ENCODE measurements at regions not wholly inside any gene's neighbourhood (a gene's known extent, or its start where the extent isn't known, plus 50 kb on each side); places are given as distances from the start of the nearest gene placed in this dataset.

DNA sequence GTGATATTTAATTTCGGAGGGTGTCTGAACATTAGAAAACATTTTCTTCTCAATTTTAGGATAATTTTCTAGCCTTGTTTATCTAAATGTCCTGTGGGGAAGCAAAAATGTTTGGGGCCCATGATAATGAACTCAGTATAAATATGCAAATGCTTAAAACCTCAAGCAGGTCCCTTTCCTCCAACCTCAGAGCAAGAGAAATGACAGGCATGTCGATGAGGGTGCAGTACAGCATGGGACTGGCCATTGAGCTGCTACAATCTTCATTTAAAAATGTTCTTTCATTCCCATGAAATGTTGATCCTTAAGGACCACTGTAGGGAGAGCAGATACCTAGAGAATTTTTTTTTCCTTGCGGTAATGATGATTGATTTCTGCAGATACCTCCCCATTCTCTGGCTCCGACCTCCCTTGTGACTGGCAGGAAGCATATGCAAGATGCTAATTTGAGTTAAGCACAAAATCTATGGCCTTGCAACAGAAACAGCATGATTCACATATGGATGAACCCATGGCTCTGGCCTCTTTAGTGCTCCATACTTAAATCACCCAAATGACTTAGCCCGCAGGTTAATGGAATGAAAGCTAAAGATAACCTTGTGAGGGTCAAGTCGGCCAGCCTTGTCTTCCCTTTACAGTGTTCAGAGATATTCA, 243.3 kb downstream of the SOX4 start:
- Histone ChIP-seq H3K4me3 (ENCODE audit: low read depth, low read length, poor library complexity, severe bottlenecking) (no peak overlapping the region), H3K27ac (ENCODE audit: low read depth, low read length, poor library complexity, severe bottlenecking) (no peak overlapping the region), H3K9ac (ENCODE audit: low read length) (no peak overlapping the region), H3K9me2 (ENCODE audit: low read depth, low read length) (no peaks in the 10 kb centered on the region), H3K36me3 (ENCODE audit: insufficient read depth, low read length) (no peaks in the 10 kb centered on the region), H3F3A (ENCODE audit: insufficient read depth, low read length) (no peaks in the 10 kb centered on the region), H4K20me1 (ENCODE audit: insufficient read depth, low read length) (no peaks in the 10 kb centered on the region), H3K79me2 (ENCODE audit: insufficient read depth, low read length) (no peaks in the 10 kb centered on the region), H2AFZ (ENCODE audit: low read length) (no peak overlapping the region), H3K4me2 (ENCODE audit: low read length) (no peak overlapping the region), H3K4me1 (ENCODE audit: insufficient read depth, low read length, severe bottlenecking) (no peaks in the 10 kb centered on the region), H3K27me3 (ENCODE audit: insufficient read depth, low read length) (no peaks in the 10 kb centered on the region), H3K9me3 (ENCODE audit: low read length) (no peaks in the 10 kb centered on the region)
- TF ChIP-seq EZH2 (IDR thresholded peaks at IDR 0.05; ENCODE audit: borderline replicate concordance, low read length), result no peak
- TF ChIP-seq, protein P1, sequence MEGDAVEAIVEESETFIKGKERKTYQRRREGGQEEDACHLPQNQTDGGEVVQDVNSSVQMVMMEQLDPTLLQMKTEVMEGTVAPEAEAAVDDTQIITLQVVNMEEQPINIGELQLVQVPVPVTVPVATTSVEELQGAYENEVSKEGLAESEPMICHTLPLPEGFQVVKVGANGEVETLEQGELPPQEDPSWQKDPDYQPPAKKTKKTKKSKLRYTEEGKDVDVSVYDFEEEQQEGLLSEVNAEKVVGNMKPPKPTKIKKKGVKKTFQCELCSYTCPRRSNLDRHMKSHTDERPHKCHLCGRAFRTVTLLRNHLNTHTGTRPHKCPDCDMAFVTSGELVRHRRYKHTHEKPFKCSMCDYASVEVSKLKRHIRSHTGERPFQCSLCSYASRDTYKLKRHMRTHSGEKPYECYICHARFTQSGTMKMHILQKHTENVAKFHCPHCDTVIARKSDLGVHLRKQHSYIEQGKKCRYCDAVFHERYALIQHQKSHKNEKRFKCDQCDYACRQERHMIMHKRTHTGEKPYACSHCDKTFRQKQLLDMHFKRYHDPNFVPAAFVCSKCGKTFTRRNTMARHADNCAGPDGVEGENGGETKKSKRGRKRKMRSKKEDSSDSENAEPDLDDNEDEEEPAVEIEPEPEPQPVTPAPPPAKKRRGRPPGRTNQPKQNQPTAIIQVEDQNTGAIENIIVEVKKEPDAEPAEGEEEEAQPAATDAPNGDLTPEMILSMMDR (IDR thresholded peaks at IDR 0.05; ENCODE audit: low read length), result no peak

DNA sequence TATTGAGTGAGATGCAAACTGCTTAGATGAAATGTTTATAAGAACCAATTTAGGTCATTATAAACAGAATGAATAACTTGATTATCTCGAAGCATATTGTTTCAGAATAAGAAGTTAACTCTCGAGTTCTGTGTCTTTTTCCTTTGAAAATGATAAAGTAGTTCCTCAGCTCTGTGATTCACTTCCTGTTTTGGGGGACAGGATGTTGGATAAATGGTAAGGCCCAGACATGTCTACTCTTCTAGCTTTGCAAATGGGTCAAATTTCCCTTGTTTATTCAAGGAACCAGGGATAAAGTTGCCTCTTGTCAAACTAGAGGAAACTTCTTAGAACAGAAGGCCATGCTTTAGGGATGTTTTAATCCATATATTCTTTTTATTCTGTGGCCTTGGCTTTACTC, 246.9 kb downstream of the SOX4 start:
- Histone ChIP-seq H3K36me3 (ENCODE audit: insufficient read depth, low read length) (no peaks in the 10 kb centered on the region), H3K4me1 (ENCODE audit: insufficient read depth, low read length, severe bottlenecking) (no peaks in the 10 kb centered on the region), H3K9me3 (ENCODE audit: low read length) (no peaks in the 10 kb centered on the region), H2AFZ (ENCODE audit: low read length) (no peak overlapping the region), H3K9ac (ENCODE audit: low read length) (no peak overlapping the region), H3K27me3 (ENCODE audit: insufficient read depth, low read length) (no peaks in the 10 kb centered on the region), H3K79me2 (ENCODE audit: insufficient read depth, low read length) (no peaks in the 10 kb centered on the region), H3K4me2 (ENCODE audit: low read length) (no peak overlapping the region), H3K27ac (ENCODE audit: low read depth, low read length, poor library complexity, severe bottlenecking) (no peak overlapping the region), H3K9me2 (ENCODE audit: low read depth, low read length) (no peaks in the 10 kb centered on the region), H3K4me3 (ENCODE audit: low read depth, low read length, poor library complexity, severe bottlenecking) (no peak overlapping the region), H3F3A (ENCODE audit: insufficient read depth, low read length) (no peaks in the 10 kb centered on the region), H4K20me1 (ENCODE audit: insufficient read depth, low read length) (no peaks in the 10 kb centered on the region)
- TF ChIP-seq EZH2 (IDR thresholded peaks at IDR 0.05; ENCODE audit: borderline replicate concordance, low read length), result no peak
- TF ChIP-seq, protein P1 (IDR thresholded peaks at IDR 0.05; ENCODE audit: low read length), result no peak

DNA sequence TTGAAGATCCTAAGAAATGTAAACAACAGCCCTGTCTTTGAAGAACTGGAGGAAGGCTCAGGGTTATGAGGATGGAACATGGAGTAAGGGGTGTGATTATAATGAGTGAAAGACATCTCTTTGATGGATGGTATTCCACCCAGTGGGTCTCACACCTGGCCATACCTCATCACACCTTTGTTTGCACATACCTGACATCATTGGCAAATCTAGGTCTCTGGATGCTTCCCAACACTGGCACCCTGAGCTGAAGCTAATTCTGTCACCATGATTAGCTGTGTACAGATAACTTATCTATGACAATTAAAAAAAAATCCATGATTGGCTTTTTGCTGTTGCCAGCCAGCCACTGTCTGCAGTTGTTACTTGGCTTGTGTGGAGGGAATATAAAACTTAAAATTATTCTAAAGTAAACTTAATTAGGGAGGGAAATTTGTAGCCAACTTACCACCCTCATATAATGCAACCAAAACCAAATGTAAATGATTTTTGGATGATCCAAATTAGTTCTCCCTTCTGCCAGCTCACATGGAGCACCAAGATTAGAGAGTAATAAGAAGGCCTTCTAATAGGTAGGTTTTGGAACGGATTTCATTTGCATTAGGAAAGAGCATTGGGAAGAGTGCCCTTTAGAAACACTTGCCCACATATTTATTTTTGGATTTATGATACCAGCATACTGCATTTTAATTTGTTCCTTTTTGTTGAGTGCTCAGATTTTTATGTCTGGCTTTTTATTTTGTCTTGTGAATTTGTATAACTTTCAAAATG, 249.5 kb downstream of the SOX4 start:
- H3K79me2 ChIP-seq (ENCODE audit: insufficient read depth, low read length), result no peaks in the 10 kb centered on the region
- no peaks in the 10 kb centered on the region for H3K27me3 ChIP-seq (ENCODE audit: insufficient read depth, low read length)
- TF ChIP-seq EZH2 (IDR thresholded peaks at IDR 0.05; ENCODE audit: borderline replicate concordance, low read length), result no peak
- TF ChIP-seq, protein P1 (IDR thresholded peaks at IDR 0.05; ENCODE audit: low read length), result no peak
- H3F3A ChIP-seq (ENCODE audit: insufficient read depth, low read length), result no peaks in the 10 kb centered on the region
- no peak overlapping the region for H2AFZ ChIP-seq (ENCODE audit: low read length)
- no peaks in the 10 kb centered on the region for H3K36me3 ChIP-seq (ENCODE audit: insufficient read depth, low read length)
- peaks cover 9% of the 10 kb centered on the region for H3K4me1 ChIP-seq (ENCODE audit: insufficient read depth, low read length, severe bottlenecking)
- H3K9ac ChIP-seq (ENCODE audit: low read length), result no peak overlapping the region
- H3K4me2 ChIP-seq (ENCODE audit: low read length), result no peak overlapping the region
- H3K9me3 ChIP-seq (ENCODE audit: low read length), result no peaks in the 10 kb centered on the region
- H3K9me2 ChIP-seq (ENCODE audit: low read depth, low read length), result no peaks in the 10 kb centered on the region
- H3K4me3 ChIP-seq (ENCODE audit: low read depth, low read length, poor library complexity, severe bottlenecking), result no peak overlapping the region
- no peaks in the 10 kb centered on the region for H4K20me1 ChIP-seq (ENCODE audit: insufficient read depth, low read length)
- no peak overlapping the region for H3K27ac ChIP-seq (ENCODE audit: low read depth, low read length, poor library complexity, severe bottlenecking)

All from OCI-LY1 (cell line).